ENCODE measurements at regions not wholly inside any gene's neighbourhood (a gene's known extent, or its start where the extent isn't known, plus 50 kb on each side); places are given as distances from the start of the nearest gene placed in this dataset.

DNA sequence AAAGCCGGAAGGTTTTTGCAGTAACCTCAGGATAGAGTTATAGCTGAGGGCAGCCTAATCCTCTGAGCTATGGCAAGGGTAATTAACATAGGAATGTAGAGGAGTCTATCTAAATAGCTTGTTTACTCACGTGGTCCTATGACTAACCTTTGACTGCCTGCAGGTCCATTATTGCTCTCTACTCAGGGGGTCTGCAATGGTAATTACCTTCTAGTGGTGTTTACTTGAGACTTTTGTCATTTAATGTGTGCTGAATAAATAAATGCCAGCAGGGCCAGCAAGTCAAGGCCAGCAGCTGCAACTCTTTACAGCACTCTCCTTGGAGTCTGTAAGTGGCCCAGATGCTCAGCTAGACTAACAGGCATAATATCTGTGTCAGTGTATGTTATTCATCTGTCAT is 212.7 kb upstream of the FMR1 start:
- DNase-seq (ENCODE audit: low read depth) = no peak

DNA sequence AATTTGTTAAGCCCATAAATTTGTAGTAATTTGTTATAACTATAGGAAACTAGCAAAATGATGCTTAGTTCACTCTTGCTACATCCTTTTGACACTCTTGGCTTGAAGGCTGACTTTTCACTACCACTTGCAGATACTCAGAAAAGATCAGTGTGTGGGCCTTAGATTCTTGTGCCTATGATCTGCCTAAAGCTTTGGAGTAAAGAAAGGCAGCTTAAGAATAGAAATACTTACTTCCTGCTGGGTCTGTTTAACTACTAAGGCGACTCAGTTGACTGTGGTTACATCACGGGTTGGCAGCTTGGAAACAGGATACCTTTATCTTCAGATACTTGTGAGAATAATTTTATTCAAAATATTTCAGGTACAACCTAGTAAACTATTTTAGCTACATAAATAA is 201.4 kb upstream of the FMR1 start:
- no peak for DNase-seq (ENCODE audit: low read depth)

GRCh38 chrX:147733369-147733768 is 178.3 kb upstream of the FMR1 start:
- no peak for DNase-seq (ENCODE audit: low read depth)

DNA sequence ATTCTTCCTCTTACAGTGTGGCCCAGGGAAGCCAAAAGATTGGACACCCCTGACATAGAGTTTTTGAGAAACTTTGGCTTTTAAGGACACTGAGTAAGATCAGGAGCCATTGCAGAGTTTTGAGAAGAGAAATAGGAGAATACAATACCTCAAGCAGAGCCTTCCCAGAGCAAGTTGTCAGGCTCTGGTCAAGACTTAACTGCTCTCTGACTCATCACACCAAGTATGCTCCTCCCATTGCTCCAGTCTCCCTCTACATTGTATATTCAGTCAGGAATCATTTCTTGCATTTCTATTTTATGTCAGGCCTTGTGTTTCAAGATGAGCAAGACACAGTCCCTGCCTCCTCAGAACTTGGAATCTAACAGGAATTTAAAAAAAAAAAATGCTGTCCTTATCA is 176.4 kb upstream of the FMR1 start:
- DNase-seq (ENCODE audit: low read depth) = no peak

DNA sequence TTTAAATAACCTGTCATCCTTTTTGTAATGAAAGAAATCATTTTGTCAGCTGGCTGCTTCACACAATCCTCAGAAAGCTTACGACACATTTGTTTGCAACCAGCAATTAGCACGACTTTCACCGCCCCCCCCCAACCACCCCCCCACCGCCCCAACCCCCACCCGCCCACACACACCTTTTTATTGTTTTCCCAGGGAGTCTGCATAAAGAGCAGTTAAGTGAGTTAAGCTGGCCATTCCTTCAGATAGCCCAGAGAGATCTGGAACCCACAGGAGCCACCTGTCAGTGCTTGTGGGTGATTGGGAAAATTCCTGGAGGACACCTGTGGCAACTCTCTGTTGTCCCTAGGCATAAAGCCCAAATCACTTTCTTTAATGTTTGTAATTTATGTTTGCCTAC is 175.7 kb upstream of the FMR1 start:
- DNase-seq (ENCODE audit: low read depth) = no peak

GRCh38 chrX:147737690-147738089 is 174.0 kb upstream of the FMR1 start:
- DNase-seq (ENCODE audit: low read depth) = no peak

DNA sequence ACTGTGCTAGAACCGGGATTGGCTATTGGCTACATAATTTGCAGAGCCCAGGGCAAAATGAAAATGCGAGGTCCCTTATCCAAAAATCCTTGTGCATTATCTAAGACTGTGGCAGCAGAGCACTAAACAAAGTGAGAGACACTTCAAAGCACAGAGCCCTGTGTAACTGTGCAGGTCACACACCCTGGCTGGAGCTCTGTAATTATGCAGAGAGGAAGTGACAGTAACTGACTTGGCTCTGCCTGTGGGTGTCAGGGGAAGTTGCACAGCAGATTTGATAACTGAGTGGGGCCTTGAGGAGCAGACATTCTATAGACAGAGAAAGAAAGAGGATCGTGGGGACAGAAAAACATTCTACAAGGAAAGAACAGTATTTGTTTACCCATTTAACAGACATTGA is 173.5 kb upstream of the FMR1 start:
- no peak for DNase-seq (ENCODE audit: low read depth)

DNA sequence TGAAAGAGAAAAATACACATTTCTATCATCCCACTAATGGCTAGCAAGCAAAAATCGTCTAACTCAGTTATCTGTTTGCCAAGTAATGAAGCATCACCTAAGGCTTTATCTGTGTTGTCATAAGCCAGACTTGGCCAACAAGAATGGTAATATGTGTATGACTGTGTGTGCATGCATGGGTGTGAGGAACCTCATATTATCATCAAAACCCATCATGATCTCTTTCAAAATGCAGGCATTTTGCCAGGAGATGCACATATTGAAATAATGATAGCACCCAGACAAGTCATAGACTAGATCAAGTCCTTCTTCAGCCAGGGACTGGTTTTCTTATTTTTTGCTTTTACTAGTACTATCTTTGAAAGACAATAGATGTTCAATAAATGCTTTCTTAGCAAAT is 172.5 kb upstream of the FMR1 start:
- DNase-seq (ENCODE audit: low read depth) = no peak

GRCh38 chrX:147741776-147742175 is 169.9 kb upstream of the FMR1 start:
- DNase-seq (ENCODE audit: low read depth) = no peak

DNA sequence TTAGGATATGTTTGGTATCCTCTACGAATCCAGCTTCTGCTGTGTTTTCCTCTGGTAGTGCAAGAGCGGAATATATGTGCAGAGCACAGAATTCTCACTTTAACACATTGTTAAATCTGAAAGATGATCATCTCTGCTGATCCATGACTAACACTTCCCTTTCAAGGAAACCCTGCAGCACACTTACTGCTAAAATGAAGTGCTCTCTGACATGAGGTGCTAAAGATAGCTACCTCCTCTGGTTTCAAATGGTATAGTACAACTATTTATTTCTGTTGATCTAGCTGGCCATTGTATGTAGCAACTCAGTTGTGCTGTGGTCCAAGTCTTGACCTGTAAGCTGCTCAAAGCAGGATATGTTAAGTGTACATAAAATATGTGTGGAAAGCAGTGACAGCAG is 162.4 kb upstream of the FMR1 start:
- no peak for DNase-seq (ENCODE audit: low read depth)

- DNase-seq (ENCODE audit: low read depth) = no peak
Measured at GRCh38 chrX:147757750-147758149, 154.0 kb upstream of the FMR1 start.

DNA sequence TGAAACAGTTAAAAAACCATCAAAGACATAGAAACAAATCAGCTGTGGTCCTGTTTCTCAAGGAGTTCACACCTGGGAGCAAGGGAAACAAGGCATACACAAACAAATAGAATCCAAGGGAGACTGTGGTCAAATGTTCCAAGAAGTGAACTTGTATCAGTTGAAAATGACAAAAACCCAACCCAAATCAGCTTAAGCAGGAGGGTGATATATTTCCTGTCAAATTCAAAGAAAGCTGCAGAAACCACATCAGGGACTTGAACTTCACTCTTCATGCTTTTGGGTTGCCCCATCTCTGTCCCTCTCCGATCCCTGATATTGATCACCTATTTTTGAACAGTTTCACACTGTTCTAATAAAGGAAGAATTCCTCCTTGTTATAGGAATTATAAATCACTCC is 148.6 kb upstream of the FMR1 start:
- DNase-seq (ENCODE audit: low read depth) = no peak

DNA sequence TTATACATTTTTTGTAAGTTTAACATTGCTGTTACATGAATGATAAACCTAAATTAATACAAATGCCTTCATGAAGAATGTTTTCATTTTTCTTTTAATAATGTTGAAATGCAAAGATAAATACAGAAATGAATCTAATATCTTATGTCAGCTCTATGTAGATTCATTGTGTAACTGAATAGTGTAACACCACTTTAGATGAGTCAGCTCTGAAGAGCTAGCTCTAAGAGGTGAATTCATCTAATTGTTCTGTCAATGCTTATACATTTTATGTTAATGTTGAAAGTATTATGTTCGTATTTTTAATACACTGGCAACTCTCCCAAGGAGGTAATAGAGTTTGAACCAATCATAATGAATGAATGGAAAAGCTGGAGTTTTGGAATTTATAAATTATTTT is 146.9 kb upstream of the FMR1 start:
- no peak for DNase-seq (ENCODE audit: low read depth)

- no peak for DNase-seq (ENCODE audit: low read depth)
Measured at GRCh38 chrX:147770858-147771257, 140.9 kb upstream of the FMR1 start.

- DNase-seq (ENCODE audit: low read depth) = no peak
Measured at GRCh38 chrX:147776988-147777387, 134.7 kb upstream of the FMR1 start.

GRCh38 chrX:147779173-147779572 is 132.5 kb upstream of the FMR1 start:
- DNase-seq (ENCODE audit: low read depth) = no peak

DNA sequence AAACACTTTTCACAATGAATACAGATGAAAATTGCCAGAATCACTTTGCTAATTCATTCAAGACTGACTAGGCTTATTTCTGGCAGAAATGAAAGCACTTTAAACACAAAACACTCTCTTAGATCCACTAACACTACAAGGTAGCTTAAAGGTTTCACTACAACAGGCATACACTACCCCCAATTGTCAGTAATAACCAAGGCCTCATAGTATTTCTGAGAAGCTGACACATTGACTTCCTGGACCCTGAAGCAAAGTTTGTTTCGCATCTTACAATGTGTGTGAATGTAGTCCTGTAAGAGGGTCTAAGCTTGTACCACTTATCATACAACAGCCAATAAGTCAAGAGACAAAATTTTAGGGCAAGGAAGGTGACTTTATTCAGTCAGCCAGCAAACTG is 129.9 kb upstream of the FMR1 start:
- DNase-seq (ENCODE audit: low read depth) = no peak

- DNase-seq (ENCODE audit: low read depth) = no peak
Measured at GRCh38 chrX:147788641-147789350, 122.9 kb upstream of the FMR1 start.

- DNase-seq (ENCODE audit: low read depth) = no peak
Measured at GRCh38 chrX:147800663-147801062, 111.1 kb upstream of the FMR1 start.

- DNase-seq (ENCODE audit: low read depth) = peak; percentile 1
Measured at GRCh38 chrX:147803948-147804347, 107.8 kb upstream of the FMR1 start.

- DNase-seq (ENCODE audit: low read depth) = no peak
Measured at GRCh38 chrX:147811803-147812202, 99.9 kb upstream of the FMR1 start.

DNA sequence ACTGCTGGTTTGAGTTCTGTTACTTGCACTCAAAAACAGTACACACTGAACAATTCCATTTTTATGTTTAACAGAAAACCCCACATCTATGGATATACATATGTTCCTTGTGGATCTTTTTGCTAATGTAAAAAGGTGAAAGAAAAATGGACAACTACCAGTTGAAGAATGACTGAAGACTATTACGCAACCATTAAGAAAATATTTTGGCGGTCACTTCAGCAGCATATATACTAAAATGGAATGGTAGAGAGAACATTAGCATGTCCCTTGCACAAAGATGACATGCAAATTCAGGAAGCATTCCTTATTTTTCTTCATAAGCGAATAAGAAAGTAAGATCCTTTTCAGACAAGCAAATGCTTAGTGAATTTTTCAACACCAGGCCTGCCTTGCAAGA is 84.6 kb upstream of the FMR1 start:
- no peak for DNase-seq (ENCODE audit: low read depth)

GRCh38 chrX:147828719-147829118 is 83.0 kb upstream of the FMR1 start:
- no peak for DNase-seq (ENCODE audit: low read depth)

GRCh38 chrX:147832707-147833348 is 78.9 kb upstream of the FMR1 start:
- no peak for DNase-seq (ENCODE audit: low read depth)

Data from iris pigment epithelial cell (primary cell).